HG03432 (cell line): ENCODE measurements at regions not wholly inside any gene's neighbourhood (a gene's known extent, or its start where the extent isn't known, plus 50 kb on each side); places are given as distances from the start of the nearest gene placed in this dataset.

ENCODE experiments used
- ATAC-seq: cut with Tn5 transposase; IDR thresholded peaks from one replicate; pipeline ENCODE4 v1.9.1; 2021; ENCODE audit warnings: mild to moderate bottlenecking, moderate library complexity; ENCODE audit not compliant: unreplicated experiment

DNA sequence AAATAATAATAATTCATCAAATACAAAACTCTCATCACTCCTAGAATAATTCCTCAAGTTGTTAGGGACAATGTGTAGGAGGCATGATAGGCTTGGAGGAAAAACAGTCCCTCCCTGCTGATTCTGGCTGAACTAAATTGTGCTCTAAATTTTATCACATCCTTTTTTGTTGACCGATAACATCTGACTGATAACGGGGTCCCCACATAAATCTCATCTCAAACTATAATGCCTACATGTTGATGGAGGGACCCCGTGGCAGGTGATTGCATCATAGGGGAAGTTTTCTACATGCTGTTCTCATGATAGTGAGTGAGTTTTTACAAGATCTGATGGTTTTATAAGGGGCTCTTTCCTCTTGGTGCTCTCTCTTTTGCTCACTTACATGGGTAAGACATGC, 1043.5 kb upstream of the SORCS1 start:
- ATAC-seq, result no peak

DNA sequence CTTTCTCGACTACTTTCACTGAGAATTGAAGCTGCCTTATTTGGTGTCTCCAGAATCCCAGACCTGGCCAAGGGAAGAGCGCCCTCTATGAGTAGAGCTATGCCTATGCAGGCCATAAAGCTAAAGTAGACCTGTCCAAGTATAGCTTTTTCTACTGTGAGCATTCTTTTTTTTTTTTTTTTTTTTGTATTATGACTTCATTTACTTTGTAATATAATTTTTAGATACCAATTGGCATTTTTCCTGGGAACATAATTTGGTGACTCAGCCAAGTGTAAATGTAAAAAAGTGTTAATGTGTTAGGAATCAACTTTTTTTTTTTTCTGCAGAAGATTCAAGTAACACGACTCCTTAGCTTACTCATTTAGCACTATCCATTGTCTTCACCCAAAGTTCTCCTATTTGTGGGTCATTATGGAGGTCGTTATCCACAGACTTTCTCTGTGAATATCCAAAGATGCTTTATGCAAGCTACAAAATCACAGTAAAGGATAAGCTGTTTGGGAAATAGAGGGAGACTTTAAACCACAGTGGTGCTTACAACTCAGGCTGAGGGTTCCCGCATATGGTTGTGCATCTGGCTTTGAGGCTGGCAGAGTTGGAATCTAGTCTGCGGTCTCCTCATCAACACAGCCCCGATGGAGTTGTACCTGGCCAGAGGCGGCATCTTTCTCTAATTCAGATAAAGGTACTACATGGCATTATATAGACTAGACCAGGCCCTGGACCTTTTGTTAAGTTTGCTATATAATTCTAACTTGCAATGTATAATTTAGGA, 1040.2 kb upstream of the SORCS1 start:
- peak; percentile 82 for ATAC-seq

- ATAC-seq, result peak; percentile 20
Observed at GRCh38 chr10:108203905-108204527, 1039.5 kb upstream of the SORCS1 start.

GRCh38 chr10:108187408-108188012, 1023.0 kb upstream of the SORCS1 start:
- no peak for ATAC-seq

GRCh38 chr10:108184114-108184513, 1019.6 kb upstream of the SORCS1 start:
- ATAC-seq, result no peak

DNA sequence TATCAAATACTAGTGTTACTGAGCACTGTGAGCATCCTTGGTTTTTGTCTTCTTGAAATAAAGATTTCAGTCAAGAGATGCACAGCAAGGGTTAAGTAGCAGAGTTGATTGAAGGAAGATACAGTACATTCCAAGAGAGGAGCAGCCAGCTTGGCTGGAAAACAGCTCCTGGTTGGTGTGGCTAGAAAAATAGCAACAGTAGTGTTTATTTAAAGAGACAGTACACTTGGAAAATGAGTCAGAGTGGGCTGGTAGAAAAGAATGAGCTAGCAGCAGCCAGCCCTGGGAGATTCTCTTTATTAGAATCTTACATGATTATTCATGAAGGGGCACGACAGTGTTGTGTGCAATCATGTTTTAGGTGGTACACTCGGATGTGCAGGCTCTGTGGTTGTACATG, 1016.4 kb upstream of the SORCS1 start:
- ATAC-seq, result no peak

- ATAC-seq, result no peak
Observed at GRCh38 chr10:108169846-108170245, 1005.3 kb upstream of the SORCS1 start.

DNA sequence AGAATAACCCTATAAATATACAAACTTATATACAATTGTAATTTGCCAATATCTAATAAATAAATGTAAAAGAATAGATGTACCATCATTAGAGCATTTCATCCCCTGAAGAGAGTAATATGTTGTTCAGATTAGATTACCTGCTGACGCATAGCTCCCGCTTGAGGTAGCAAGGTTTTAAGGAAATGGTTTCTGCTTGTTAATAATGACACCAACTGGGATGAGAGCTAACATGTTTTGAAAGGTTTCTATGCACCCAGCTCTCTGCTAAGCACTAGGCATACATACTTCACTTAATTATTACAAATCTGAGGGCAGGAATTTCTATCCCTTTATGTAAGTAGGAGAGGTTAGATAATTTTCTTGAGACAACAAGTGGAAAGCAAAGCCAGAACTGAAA, 1003.3 kb upstream of the SORCS1 start:
- ATAC-seq, result no peak

GRCh38 chr10:108166401-108166800, 1001.9 kb upstream of the SORCS1 start:
- no peak for ATAC-seq

GRCh38 chr10:108147346-108147745, 982.8 kb upstream of the SORCS1 start:
- ATAC-seq, result no peak

- ATAC-seq, result no peak
Observed at GRCh38 chr10:108141064-108141463, 976.6 kb upstream of the SORCS1 start.

DNA sequence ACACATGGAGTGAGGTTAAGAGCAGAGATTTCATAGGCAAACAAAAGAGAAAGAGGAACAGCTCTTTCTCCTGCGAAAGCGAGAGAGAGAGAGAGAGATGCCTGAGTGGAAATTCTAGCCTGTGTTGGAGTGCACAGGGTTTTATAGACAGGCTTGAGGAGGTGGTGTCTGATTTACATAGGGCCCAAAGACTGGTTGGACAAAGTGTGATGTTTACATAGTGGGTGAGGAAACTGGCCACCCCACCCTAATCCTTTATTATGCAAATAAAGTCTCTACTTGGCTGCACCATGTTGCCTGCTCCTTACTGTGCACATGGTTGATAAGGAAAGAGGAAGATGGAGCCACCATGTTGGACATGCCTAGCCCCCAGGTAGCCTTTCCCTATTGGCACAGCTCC, 967.8 kb upstream of the SORCS1 start:
- no peak for ATAC-seq

- no peak for ATAC-seq
Observed at GRCh38 chr10:108130575-108130974, 966.1 kb upstream of the SORCS1 start.

DNA sequence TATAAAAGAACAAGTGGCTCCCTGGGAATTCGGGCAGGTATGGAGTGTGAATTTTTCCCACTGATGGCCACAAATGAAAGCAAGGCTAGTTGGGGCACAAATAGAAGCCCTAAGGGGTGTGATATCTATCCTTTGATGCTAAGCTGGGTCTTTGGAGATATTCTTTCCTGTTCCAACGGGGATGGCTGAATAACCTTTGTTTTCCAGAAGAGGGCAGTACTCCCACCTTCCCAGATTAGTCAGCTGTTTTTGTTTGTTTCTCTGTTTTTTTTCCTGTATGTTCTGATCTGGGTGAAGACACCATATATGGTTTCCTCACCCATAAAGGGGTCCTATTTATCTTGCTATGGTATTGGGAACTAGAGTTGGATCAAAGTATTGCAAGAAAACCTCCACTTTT, 947.7 kb upstream of the SORCS1 start:
- no peak for ATAC-seq

DNA sequence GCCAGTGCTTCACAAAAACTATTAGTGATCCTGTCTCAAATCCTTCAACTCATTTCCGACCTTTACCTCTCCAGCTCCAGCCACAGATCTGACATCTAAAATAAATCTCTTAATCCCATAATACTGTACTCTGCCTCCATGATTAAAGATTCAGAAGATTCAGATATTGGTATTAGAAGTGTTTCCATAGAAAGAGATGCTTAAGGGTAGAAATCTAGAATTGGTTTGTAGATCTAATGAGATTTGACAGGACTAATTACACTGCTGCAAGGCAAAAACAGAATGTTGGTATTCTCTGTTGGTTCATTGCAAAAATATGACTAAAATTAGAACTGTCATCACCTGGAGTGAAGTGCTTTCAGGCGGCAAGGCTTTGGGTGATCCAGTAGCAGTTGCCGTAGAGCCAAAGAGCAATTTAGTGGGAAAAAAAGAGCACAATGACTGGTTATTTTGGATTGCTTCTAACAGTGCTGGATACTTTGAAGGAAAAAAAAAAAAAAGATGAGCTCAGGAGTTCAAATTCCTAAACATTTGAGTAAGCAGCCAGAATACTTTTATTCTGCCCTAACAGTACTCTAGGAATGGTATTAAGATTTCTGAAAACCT, 940.1 kb upstream of the SORCS1 start:
- no peak for ATAC-seq

DNA sequence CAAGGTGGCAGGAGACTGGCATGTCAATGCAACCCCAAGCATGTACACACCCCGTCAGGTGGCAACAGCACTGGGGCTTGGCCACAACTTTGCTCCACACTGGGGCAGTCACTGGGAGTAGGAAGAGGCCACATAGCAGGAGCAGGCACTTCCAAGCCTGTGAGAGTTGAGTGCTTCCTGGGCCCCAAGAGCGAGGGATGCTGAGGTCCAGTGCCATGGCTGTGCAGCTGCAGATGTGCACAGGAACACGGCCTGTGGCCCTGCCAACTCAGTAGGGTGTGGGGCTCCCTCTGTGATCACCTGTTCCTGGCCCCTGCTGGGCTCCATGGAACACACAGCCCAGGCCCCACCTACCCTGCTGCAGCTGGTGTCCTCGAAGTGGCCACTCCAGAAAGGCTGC, 932.8 kb upstream of the SORCS1 start:
- no peak for ATAC-seq

- ATAC-seq, result no peak
Observed at GRCh38 chr10:108095932-108096925, 931.7 kb upstream of the SORCS1 start.

GRCh38 chr10:108090476-108091215, 926.1 kb upstream of the SORCS1 start:
- no peak for ATAC-seq

DNA sequence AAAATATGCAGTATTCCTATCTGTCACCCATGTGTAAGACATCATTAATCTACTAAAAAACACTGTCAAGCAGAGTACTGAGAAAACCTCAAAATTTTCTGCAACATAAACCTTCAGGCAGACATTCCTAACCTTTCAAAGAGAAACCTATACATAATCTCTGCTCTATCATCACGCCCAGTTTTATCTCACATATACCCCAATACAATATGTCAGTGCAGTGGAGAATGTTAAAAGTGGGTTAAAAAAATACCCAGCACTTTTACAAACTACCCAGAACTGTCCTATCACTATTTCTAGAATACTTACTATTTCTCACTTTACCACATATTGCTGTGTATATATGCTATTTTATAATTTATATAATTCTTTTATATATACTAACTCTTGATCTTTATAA, 922.0 kb upstream of the SORCS1 start:
- ATAC-seq, result no peak

DNA sequence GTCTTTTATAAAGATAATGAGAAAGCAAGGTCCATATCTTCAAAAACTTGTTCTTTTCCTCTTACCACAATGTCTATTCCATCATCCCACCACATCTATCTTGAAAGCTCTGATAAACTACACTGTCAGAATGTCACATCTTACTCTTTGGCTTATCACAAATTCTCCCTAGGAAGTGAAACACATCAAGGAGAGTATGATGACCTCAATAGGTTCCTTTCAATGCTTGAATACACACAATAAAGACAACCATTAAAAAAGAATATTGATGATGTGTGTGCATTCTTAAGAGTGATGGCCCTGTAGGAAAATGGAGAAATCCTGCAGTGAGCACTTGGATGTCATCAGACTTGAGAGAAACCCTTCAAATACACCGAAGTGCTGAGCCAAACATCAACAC, 918.1 kb upstream of the SORCS1 start:
- no peak for ATAC-seq
